HS-27A (cell line): ENCODE measurements at regions not wholly inside any gene's neighbourhood (a gene's known extent, or its start where the extent isn't known, plus 50 kb on each side); places are given as distances from the start of the nearest gene placed in this dataset.
A peak's percentile ranks its signal among the peaks of the same experiment; 100 is the strongest.

Source experiments
- DNase-seq: peaks from one replicate; pipeline ENCODE4 v3.0.0-alpha.2; 2012; ENCODE audit warnings: low read depth, missing footprints

DNA sequence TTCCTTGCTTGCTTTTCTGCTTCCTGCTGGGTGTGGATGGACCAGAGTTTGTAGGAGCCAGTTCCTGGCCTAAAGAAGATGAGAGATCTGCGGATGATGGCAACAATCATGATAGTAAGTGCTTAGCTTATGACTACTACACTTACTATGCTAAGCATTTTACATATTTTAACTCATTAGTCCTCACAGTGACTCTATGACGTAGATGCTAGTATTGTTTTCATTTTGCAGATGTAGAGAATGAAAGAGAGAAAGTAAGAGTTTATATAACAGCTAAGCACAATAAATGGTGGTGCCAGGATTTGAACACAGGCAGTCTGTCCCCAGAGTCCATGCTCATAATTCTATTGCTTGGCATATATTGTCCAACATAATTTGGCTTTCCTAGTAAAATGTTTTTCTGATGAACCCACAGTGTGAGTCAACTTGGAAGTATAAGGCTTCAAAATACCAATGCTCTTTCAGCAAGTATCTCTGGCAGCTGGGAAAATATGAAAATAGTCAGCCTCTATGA is 363.2 kb upstream of the DDHD1 start:
- DNase-seq, result peak; percentile 69

DNA sequence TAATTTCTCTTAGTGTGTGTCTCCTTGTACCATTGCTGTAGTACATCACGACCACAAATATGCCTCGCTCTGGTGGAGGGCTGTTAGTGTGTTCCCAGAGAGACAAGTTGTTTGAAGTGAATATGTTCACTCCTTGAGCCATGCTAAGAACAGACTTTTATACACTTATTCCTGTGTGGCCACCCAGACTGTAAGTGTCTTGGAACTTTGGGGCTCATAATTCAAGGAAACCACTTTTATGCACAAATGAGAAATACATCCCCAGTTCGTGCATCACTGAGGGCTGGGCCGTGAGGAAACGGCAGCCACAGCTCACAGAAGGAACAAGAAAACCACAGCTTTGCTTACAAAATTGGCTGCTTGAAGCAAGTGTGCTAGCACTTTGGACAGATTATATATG is 362.2 kb upstream of the DDHD1 start:
- DNase-seq, result no peak

DNA sequence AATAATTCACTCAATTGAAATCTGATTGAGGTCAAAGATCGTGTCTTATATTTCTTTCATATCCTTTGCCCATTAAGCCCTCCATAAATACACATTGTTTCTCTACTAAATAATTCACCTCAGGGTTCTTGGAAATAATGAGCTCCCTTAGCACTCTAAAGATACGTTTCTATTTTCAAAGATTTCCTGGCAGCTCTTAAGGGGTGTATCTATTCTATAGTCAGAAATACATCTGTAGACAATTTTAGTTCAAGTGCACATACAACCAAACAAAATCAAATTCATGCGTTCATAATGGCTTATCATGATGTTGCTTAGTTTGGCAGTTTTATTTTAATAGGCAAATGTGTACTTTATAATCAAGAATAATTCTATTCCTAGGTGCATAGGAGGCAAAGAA is 361.1 kb upstream of the DDHD1 start:
- DNase-seq, result no peak

DNA sequence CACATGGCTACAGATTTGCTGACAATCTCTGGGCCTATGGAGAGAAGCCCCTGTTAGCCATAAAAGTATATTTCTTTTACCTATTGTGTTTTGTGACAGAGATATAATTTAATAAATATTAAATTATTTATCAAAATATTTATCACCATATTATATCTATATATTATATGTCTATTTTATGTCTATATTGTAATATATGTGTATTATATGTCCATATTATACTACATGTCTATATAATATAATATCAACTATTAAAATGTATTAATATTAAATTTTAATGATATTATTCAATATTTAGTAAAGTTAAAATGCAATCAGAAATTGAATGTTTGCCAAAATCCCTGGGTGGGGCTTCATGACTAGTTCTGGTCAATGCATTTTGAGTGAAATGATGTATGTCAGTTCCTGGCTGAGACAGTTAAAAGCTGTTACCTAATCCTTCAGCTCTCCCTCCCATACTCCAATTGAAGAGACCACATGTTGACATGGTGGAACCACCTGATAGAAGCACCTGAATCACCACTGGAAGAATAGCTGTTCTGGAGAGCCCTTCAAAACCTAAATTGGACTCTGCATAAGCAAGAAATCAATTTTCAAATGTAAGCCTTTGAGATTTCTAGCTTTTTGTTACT is 357.3 kb upstream of the DDHD1 start:
- DNase-seq, result no peak

DNA sequence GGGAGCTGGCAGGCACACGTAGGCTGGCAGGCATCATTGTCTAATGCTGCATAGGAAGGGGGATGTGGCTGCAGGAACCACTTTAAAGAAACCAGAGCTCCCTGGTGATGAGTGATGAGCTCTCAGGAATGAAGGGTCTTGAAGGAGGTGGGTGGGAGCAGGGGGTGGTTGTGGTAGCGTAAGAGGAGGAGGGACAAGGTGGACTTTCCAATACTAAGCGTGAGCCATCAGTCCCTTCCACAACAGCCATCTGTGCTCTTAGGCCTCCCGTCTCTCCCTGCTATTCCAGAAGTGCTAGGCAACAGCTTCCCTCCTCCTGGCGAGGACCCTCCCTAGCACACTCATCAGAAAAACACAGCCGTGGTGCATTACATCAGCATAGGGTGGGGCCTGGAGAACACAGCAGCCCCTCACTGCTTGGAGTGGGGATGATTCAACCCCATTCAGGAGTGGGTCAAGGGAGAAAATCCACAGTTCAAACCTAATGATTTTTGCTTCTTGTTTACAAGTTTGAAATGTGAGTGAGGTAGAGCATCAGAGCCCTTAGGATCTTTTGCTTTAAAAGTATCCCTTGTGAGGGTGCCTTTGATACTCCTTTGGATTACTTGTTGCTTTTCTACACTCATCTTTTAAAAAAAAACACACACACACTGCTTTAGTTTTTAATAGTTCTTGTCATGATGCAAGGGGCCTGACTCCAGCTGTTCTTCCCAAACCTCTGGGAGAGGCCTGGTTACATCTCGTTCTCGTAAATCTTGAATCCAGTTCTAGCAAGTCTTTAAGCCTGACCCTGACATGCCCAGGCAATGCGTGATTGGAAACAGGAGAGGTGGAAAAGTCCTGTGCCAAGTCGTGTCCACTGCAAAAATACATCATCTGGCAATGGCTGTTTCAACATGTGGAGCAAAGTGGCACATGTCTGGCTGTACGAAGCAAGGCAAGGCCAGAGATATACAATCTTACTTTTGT is 356.4 kb upstream of the DDHD1 start:
- no peak for DNase-seq

DNA sequence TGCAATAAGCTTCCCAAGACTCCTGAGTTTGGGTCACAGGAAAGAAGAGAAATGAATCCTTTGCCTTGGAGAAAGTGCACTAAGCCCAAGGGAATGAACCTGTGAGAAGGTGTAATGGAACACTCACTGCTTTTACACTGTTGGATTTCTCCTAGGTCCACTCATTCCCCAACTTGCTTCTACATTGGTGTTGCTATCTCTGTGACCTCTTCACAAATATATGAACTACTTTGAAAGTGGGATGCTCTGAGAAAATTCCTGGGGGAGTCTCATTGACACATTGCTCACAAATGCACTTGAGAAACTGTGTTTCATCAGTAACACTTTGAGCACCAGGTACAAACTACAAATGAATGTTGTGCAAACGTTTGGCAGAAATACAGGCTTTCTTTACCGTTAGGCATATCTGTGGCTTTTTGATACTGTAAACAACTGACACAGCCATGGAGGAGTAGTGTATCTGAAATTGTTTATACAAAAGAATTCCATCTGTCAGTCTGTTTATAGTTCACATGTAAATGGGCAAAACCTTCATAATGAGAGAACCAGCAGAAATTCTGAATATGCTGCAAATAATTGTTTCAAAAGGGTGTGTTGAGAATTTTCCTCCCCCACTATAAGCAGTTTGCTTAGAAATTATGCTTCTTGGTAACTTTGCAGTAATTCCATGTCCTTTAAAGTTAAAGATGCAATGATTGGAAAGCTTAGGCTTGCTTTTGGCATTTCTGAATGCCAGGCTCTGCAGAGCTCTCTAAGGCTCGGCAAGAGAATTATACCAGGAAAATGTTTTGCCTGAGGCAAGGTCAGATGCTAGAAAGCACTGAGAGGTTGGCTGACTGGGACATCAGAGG is 348.5 kb upstream of the DDHD1 start:
- no peak for DNase-seq

DNA sequence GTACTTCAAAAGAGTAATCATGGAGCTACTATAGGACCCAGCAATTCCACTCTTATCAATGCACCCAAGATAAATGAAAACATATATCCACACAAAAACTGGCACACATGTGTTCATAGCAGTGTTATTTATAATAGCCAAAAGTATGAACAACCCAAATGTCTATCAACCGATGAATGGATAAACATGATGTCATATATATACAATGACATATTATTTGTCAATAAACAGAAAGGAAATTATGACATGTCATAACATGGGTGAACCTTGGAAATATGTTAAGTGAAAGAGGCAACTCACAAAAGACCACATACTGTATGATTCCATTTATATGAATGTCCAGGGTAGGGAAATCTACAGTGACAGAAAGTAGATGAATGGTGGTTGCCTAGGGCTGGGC is 347.1 kb upstream of the DDHD1 start:
- DNase-seq, result no peak

DNA sequence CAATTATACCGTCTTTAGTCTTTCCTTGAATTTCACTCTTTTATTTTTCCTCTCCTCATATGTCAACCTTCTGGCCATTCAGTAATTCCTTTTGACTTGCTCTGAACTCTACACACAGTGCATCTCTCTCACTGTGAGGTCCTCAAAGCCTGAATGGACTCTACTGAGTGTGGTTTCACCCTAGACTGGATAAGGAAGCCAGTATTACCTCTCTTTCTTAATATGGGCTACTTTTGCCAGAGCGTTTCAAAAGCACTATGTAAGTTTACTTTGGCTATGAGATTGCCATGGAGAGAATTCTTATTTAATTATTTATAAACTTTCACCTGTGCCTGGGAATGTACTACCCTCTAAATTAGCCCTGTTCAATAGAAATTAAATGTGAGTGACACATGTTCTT is 343.5 kb upstream of the DDHD1 start:
- no peak for DNase-seq

DNA sequence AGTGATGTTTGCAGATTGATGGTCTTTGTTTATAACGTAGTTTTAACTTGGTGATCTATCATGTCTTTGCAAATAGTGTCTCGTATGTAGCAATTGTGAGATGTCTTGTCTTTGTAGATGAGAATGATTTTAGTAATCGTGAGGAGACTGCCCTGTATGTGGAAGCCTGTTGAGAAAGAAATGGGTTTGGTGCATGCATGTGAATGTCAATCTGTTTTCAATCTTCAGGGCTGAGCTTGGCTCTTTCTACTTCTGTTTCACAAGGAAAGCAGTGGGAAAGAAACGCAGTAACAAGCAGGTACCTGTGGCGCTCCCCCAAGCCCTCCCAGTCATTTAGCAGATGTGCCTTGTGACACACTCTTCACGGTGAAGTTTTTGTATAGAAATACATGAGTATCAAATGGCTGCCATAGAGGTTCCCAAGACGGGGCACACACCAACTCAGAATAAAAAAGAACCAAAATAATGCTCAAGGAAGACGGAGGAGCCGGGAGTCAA is 342.8 kb upstream of the DDHD1 start:
- no peak for DNase-seq

DNA sequence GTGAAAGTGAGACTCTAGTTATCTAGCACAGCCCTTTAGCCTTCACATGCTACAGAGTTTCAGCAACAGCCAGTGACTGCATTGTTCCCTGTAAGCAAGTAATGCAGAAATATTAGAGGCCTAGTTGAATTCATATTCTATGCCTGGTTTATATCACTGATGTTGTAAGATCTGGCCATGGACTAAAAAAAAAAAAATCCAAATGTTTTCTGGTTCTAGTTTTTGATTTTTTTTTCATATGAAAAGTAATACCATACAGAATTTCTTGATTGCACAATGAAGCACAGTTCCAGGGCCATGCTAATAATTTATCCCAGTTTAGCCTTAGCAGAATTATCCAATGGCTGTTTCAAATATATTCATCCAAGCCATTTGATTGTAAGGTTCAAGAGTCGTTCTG is 341.5 kb upstream of the DDHD1 start:
- no peak for DNase-seq

DNA sequence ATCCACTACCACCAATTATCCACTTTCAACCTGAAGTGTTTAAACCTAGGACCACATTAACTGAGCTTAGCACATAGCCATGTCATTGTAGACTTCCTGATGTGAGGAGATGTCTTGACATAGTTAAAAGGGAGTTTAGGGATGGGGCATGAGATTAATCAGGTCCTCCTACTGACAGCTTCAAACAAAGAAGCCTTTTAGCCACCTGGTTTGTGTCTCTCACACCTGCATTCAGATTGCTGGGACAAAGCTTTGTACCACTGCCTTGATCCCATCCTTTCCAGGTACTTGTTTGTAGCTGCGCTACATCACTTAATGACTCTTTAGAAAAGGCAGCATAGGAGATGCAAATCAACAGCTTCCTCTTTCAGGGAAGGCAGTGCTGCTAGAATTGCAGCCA is 340.7 kb upstream of the DDHD1 start:
- no peak for DNase-seq

DNA sequence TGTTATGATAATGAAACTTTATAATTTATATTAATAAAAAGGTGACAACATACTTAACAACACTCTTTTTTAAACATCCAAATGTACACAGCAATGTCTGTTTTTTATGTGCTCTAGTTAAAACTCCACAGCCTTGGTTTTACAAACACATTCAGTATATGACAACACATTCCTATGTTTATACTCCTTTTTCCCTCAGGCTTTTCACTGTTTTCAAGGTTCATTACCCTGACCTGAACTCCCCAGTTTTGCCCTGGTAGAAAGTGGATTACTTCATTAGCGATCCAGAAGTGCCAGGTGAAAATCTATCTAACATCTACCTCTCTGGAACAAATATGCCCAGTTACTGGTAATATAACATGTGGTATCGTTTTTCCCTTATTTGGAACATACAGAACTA is 340.2 kb upstream of the DDHD1 start:
- DNase-seq, result no peak

DNA sequence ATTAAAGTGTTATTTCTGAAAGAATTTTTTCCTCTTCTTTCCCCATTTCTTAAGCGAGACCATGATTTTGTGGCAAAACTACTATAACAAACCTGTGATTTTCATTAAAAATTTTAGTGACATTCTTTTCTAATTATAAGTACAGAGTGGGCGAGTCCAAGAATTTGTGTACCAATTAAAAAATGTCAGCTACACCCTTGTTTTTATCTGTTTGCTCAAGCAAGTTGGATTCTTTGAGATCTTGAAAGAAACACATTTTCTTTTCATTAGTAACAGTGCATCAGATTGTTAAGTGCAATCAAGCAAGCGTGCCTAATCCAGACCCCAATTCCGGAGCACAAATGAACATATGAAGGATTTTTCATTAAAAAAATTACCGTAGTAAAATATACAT is 338.8 kb upstream of the DDHD1 start:
- no peak for DNase-seq

DNA sequence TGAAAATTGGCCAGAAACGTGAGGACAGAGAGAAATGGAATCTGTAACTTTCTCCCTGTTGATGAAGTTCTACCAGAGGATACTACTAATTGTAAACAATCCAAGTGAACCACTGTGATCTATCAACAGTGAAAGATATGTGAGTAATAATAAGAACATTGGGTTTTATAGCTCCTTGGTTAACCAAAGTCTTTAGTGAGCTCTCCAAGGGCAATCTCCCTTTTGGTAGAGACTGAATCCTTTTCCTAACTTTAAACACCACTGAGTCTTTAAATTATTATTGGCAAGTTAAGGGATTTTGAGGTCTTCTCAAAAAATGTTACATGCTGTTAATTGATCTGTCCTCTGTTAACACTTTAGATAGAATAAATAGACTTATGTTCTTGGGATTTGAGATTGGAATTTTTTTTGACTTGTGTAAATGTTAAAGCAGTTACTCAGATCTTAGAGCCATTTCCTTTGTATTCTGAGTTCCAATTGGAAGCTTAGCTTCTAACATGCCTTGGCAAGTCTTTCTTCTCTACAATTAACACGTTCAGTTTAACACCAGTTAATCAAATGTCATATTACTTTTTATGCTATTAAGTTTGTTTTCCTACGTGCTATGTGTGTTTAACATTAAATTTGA is 338.2 kb upstream of the DDHD1 start:
- DNase-seq, result no peak

DNA sequence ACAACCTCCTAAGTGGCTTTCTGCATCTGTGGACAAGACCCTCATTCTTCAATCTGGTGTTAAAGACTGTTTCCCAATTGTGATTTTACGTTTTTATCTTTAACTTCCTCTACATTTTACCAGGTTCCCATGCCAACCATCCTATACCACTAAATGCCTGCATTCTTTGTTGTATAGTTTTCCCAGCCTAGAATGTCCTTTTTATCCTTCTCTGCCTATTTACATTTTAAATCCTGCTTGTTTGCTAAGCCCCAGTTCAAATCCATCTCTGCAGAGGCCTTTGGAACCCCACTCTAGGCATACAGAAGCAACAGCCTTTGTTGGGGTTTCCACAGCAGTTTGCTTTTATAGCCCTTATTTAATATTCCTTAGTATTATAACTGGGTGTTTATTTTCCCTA is 325.1 kb upstream of the DDHD1 start:
- DNase-seq, result no peak

DNA sequence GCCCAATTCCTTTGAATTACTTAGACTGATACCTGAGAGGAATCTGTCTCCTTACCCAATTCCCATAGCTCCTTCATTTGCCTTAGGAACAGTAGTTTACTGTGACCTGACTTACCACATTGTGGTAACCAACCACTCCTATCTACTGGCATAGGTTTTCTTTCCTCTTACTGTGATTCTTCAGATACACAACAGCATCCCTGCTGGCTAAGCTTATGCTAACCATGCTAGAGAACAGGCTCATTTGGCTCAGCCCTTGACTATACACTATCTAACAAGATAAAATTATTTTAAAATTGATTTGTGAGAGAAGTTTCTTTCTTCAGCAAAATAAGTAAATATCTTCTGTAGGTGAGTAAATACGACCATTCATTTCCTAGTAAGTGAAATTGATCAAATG is 320.4 kb upstream of the DDHD1 start:
- no peak for DNase-seq

DNA sequence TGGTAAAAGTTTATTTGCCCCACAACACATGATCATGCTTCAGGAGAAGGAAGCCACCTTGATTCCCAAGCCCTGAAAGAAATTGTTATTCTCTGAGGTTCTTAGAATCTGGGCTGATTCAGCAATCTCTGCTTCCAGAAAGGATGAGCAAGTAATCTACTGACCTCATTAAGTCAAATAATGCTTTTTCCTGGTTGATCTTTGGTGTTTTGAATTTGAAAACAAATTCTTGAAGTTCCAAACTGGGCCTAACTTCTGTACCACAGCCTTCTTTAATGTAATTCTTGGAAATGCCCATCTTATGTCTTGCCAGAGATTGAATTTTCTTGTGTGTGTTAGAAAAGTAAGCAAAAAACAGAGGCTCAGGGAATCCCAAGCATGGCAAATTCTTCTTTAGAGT is 319.2 kb upstream of the DDHD1 start:
- no peak for DNase-seq

DNA sequence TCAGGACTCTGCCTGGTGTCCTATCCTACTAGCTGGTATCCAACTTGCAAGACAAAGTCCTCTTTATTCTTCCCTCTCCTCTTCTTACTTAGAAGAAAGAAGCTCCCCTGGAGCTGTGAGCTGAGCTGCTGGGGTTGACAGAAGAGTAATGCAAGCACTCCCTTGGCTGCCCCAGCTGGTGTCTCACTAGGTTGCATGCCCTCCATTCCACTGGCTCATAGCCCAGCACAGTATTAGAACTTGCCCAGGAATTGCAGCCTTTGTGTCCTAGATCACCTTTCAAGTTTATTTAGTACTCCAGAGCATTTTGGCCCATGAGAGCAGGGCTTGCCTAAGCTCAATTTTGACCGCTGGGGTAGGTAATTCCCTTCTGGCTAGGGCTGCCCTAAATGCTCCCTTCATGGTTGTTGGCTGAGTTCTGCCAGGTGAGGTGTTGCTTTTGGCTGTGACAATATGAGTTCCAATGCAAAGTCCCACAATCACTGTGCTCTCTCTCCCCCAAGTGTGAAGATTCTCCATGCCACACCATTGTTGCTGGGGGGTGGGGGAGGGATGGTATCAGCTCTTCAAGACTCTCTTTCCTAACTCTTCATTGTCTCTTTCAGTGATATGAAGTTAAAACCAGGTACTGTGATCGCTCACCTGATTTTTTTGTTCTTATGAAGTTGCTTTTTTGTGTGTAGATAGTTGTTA is 317.4 kb upstream of the DDHD1 start:
- DNase-seq, result no peak

DNA sequence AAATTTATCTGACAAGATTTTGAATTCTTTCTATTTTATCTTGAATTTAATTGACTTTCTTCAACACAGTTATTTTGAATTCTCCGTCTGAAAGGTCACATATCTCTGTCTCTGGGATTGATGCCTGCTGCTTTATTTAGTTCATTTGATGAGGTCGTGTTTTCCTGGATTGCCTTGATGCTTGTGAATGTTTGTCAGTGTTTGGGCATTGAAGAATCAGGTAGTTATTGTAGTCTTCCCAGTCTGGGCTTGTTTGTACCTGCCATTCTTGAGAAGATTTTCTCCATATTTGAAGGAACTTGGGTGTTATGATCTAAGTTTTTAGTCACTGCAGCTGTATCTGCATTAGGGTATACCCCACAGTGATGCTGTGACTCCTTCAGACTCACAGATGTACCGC is 315.8 kb upstream of the DDHD1 start:
- no peak for DNase-seq

DNA sequence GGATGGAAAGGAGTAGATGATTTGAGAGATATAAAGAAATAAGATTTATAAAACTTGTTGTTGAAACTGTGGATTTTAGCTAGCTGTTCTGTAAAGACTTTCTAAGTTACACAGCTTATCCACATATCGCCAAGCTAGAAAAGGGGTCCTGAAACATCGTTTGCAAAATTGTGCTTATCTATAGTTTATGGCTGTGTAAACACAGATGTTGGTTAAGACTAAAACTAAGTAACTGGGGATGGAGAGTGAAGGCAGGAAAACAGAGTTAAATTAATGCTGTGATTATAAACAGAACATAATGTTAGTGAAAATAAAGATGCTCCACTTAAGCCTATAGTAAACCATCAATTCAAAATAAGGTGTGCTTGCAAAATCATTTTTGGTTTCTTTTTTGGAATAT is 311.3 kb upstream of the DDHD1 start:
- DNase-seq, result no peak
